ENCODE measurements at regions not wholly inside any gene's neighbourhood (a gene's known extent, or its start where the extent isn't known, plus 50 kb on each side); places are given as distances from the start of the nearest gene placed in this dataset.

DNA sequence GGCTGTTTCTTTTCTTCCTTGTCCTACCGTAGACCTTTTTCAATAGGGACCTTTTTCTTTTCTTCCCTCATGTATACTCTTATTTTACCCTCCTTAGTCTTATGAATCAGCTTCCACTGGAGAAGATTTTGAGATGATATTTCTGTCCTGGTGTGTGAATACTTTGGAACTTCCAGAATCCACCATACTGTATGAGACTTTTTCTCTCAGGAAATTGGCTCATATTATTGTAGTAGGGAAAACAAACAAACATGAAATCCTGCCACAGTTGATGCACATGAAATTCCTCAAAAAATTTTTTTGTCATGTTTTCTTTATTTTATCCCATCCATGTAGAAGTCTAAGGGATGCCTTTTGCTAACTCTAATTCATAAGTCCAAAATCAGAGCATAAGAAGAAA is 289.3 kb upstream of the PLSCR5 start:
- no peak for TF ChIP-seq EZH2 (IDR thresholded peaks at IDR 0.05; ENCODE audit: insufficient read depth, poor library complexity, severe bottlenecking)
- TF ChIP-seq EZH2phosphoT487 (IDR thresholded peaks at IDR 0.05; ENCODE audit: insufficient read depth, low read depth), result no peak
